ENCODE measurements at regions not wholly inside any gene's neighbourhood (a gene's known extent, or its start where the extent isn't known, plus 50 kb on each side); places are given as distances from the start of the nearest gene placed in this dataset.
"Not testable (repeated sequence)": the region's sequence is repeated elsewhere in the genome, so short reads cannot be mapped to it uniquely, and the experiment has no call there.

DNA sequence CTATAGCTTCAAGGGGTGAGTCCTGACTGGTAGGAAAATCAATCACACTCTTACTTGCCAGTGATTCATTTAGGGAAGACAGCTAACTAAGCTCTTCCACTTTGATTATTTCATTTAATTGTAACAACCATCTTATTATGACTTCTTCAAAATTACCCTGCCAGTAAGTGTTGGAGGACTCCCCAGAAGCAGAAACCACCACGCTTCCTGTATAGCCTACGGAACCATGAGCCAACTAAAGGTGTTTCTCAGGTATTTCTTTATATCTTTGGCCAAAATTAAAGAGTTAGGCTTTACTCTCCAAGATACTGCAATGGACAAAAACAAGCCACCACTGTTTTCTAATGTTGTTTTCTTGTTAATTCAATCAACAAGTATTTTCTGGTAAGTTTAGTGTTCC lies 61.0 kb downstream of the FOXD4L5 start:
- H3K27me3 ChIP-seq; H3K27ac ChIP-seq; H3K9me3 ChIP-seq; H3K4me1 ChIP-seq; H3K4me3 ChIP-seq; DNase-seq; intact Hi-C loops (cut with DNase I; ENCODE audit: low total_unique reads); H3K36me3 ChIP-seq: not testable (repeated sequence)
- WGBS, 5 donors = 68 to 91% (median 80%) methylated on average over 2 of the region's 2 CpGs

DNA sequence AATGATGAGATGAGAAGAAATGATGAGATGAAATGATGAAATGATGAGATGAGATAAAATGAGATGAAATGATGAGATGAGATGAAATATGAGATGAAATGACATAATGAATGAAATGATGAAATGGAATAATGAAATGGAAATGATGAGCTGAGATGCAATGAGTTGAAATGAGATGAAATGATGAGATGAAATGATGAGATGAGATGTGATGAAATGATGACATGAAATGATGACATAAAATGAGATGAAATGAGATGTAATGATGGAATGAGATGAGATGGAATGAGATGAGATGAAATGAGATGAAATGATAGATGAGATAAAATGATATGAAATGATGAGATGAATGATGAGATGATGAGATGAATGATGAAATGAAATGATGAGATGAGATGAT lies 76.2 kb downstream of the FOXD4L5 start:
- intact Hi-C loops (cut with DNase I; ENCODE audit: low total_unique reads); H3K36me3 ChIP-seq; H3K4me1 ChIP-seq; DNase-seq; H3K27ac ChIP-seq; H3K4me3 ChIP-seq; H3K27me3 ChIP-seq; H3K9me3 ChIP-seq: not testable (repeated sequence)

DNA sequence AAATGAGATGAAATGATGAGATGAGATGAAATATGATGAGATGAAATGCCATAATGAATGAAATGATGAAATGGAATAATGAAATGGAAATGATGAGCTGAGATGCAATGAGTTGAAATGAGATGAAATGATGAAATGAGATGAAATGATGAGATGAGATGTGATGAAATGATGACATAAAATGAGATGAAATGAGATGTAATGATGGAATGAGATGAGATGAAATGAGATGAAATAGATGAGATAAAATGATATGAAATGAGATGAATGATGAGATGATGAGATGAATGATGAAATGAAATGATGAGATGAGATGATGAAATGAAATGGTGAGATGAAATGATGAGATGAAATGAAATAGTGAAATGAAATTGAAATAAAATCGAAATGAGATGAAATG lies 77.7 kb downstream of the FOXD4L5 start:
- H3K4me1 ChIP-seq; intact Hi-C loops (cut with DNase I; ENCODE audit: low total_unique reads); H3K27me3 ChIP-seq; DNase-seq; H3K9me3 ChIP-seq; H3K4me3 ChIP-seq; H3K27ac ChIP-seq; H3K36me3 ChIP-seq: not testable (repeated sequence)
- no CpG with 5 or more reads among the region's 1 CpG for WGBS, 5 donors

DNA sequence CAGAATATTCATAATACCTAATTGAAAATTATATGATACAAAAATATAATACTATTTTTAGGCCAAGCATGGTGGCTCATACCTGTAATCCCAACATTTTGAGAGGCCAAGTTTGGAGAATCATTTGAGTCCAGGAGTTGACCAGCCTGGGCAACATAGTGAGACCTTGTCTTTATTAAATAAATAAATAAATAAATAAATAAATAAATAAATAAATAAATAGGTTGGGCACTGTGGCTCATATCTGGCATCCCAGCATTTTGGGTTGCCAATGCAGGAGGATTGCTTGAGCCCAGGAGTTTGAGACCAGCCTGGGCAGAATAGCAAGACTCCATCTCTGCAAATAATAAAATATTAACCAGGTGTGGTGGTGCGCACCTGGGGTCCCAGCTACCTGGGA lies 79.2 kb downstream of the FOXD4L5 start:
- H3K9me3 ChIP-seq; H3K4me1 ChIP-seq; H3K27ac ChIP-seq; DNase-seq; H3K27me3 ChIP-seq; intact Hi-C loops (cut with DNase I; ENCODE audit: low total_unique reads); H3K4me3 ChIP-seq; H3K36me3 ChIP-seq: not testable (repeated sequence)
- no CpG with 5 or more reads among the region's 1 CpG for WGBS, 5 donors

DNA sequence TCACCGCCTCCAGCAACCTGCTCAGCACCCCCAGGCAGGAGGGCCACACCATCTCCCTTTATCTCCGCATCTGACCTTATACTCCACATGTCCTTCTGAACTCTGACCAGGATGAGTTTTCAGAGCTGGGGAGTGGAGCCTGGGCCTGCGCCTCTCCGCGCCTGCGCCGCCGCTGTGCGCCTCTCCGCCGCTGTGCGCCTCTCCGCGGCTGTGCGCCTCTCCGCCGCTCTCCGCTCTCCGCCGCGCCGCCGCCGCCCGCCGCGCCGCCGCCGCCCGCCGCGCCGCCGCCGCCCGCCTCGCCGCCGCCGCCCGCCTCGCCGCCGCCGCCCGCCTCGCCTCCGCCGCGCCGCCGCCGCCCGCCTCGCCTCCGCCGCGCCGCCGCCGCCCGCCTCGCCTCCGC lies 89.2 kb downstream of the FOXD4L5 start:
- intact Hi-C loops (cut with DNase I; ENCODE audit: low total_unique reads) = not testable (repeated sequence)

DNA sequence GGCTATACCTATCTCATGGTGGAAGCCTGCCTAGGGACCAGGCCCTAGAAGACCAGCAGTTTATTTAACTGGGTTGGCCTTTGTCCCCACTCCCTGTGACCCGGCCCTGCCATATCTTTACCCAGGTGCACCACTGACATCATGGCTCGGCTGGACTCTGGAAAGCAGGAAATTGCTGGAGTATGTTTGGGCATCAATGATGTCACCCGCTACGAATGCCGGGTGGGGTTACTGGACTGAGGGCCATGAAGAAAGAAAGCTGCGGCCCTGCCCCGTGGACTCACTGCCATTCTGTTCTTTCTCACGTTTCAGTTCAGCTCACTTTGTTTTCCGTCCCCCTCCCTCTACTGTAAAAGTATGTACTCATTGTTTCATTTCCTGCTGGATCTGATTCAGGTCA lies 129.1 kb downstream of the FOXD4L5 start:
- H3K4me1 ChIP-seq; H3K4me3 ChIP-seq; intact Hi-C loops (cut with DNase I; ENCODE audit: low total_unique reads); H3K9me3 ChIP-seq; H3K36me3 ChIP-seq; H3K27me3 ChIP-seq; H3K27ac ChIP-seq: not testable (repeated sequence)
- DNase-seq = peak; percentile 18 to 47
- 39 to 51% (median 44%) methylated on average over 3 to 4 of the region's 9 CpGs; no CpG with 5 or more reads in 2 of the 5 donors for WGBS, 5 donors

More for the DNA sequence above, 89.2 kb downstream of the FOXD4L5 start:
- not testable (repeated sequence) for H3K9me3 ChIP-seq, H3K27ac ChIP-seq, H3K4me1 ChIP-seq, H3K27me3 ChIP-seq, H3K4me3 ChIP-seq, H3K36me3 ChIP-seq
- WGBS, 5 donors = 89 to 92% (median 91%) methylated on average over 17 to 55 of the region's 65 CpGs; no CpG with 5 or more reads in 1 of the 5 donors
- DNase-seq = peak in 1 of 2 donors; percentile 0

Small RNA genes lying in the stretch of these regions (small RNA-seq; reads per million reads assigned to genes)
- gene AL512605.2 = 0 reads per million in 4 donors
